ENCODE measurements at regions not wholly inside any gene's neighbourhood (a gene's known extent, or its start where the extent isn't known, plus 50 kb on each side); places are given as distances from the start of the nearest gene placed in this dataset.
"Not testable (repeated sequence)": the region's sequence is repeated elsewhere in the genome, so short reads cannot be mapped to it uniquely, and the experiment has no call there.

- H3K27me3 ChIP-seq (ENCODE audit: control insufficient read depth, insufficient read depth, low read length) = peaks cover 5% of the 10 kb centered on the region
- no peak for DNase-seq (ENCODE audit: low read depth in 2 of 2)
- no peak overlapping the region for H3K27ac ChIP-seq (ENCODE audit: insufficient read depth, low read length)
- H4K20me1 ChIP-seq (ENCODE audit: control insufficient read depth, extremely low read depth, insufficient read depth, low read length) = no peaks in the 10 kb centered on the region
- no peak overlapping the region for H3K4me3 ChIP-seq (replicated peaks in 1 of 4; ENCODE audit: control extremely low read depth in 1 of 4, insufficient read depth in 1 of 4, low read depth in 3 of 4, low read length in 4 of 4)
- no peak overlapping the region for H3K4me2 ChIP-seq (ENCODE audit: extremely low read depth, insufficient read depth, low read length)
- H3K9ac ChIP-seq (ENCODE audit: insufficient read depth, low read length) = no peak overlapping the region
- no peaks in the 10 kb centered on the region for H3K9me3 ChIP-seq (ENCODE audit: control insufficient read depth, insufficient read depth, low read depth, low read length)
- H2AFZ ChIP-seq (ENCODE audit: low read length) = no peak overlapping the region
- H3K4me1 ChIP-seq (ENCODE audit: control insufficient read depth, extremely low read depth, insufficient read depth, low read length) = peaks cover 25% of the 10 kb centered on the region
- no peaks in the 10 kb centered on the region for H3K36me3 ChIP-seq (ENCODE audit: control insufficient read depth, insufficient read depth, low read length)
- no peaks in the 10 kb centered on the region for H3K79me2 ChIP-seq (ENCODE audit: control insufficient read depth, insufficient read depth, low read length)
- TF ChIP-seq CTCF (conservative IDR thresholded peaks at IDR 0.05 in 1 of 2, IDR thresholded peaks at IDR 0.05 in 1 of 2; ENCODE audit: low read depth in 1 of 2, low read length in 2 of 2) (no peak), EZH2 (IDR thresholded peaks at IDR 0.05; ENCODE audit: low read length, missing control alignments) (no peak)
Observed at GRCh38 chr2:120544522-120544921, 191.1 kb upstream of the GLI2 start.

DNA sequence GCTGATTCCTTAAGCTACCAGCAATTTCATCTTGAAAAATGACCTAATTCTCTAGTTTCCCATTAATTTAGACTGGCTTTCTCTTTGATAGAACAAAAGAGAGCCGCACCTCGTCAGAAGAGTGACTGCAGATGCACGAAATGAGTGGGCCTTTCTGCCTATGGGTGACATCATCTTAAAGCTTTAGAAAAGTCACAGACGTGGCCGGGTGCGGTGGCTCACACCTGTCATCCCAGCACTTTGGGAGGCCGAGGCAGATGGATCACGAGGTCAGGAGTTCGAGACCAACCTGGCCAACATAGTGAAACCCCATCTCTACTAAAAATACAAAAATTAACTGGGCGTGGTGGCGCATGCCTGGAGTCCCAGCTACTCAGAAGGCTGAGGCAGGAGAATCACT is 190.7 kb upstream of the GLI2 start:
- not testable (repeated sequence) for H3K4me3 ChIP-seq (replicated peaks in 1 of 4; ENCODE audit: control extremely low read depth in 1 of 4, insufficient read depth in 1 of 4, low read depth in 3 of 4, low read length in 4 of 4); H3K79me2 ChIP-seq (ENCODE audit: control insufficient read depth, insufficient read depth, low read length); H3K36me3 ChIP-seq (ENCODE audit: control insufficient read depth, insufficient read depth, low read length); H3K9me3 ChIP-seq (ENCODE audit: control insufficient read depth, insufficient read depth, low read depth, low read length); H2AFZ ChIP-seq (ENCODE audit: low read length); DNase-seq (ENCODE audit: low read depth in 2 of 2); H4K20me1 ChIP-seq (ENCODE audit: control insufficient read depth, extremely low read depth, insufficient read depth, low read length); H3K27me3 ChIP-seq (ENCODE audit: control insufficient read depth, insufficient read depth, low read length); H3K27ac ChIP-seq (ENCODE audit: insufficient read depth, low read length); H3K4me2 ChIP-seq (ENCODE audit: extremely low read depth, insufficient read depth, low read length); H3K9ac ChIP-seq (ENCODE audit: insufficient read depth, low read length)
- peaks cover 22% of the 10 kb centered on the region for H3K4me1 ChIP-seq (ENCODE audit: control insufficient read depth, extremely low read depth, insufficient read depth, low read length)

DNA sequence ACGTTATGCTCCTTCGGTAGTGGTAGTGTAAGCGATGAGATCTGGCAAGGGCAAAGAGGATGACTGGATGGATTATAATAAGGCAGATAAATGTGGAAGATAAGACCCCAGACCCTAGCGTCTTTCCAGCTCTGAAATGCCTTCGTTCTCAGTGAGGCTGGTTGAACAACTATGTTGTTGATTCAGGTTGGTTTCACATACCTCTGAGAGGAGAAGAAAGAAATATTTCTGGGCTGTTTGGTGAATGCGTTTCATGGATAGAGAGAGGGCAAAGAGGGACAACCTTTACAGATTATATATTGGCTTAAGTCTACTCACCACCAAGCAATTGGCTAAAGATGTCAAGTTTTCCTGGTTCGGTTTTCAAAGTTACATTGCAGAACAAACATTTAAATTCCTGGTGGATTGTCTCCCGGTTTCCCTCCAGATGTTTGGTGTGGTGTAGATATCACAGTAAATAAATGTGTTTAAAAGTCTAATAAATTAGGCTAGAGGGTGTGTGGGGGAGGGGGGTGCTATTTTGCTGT is 190.1 kb upstream of the GLI2 start:
- no peak overlapping the region for H3K27ac ChIP-seq (ENCODE audit: insufficient read depth, low read length)

More for the DNA sequence above, 190.1 kb upstream of the GLI2 start:
- peak overlapping the region in 1 of 4 experiments; percentile 10 for H3K4me3 ChIP-seq (replicated peaks in 1 of 4; ENCODE audit: control extremely low read depth in 1 of 4, insufficient read depth in 1 of 4, low read depth in 3 of 4, low read length in 4 of 4)
- H3K27me3 ChIP-seq (ENCODE audit: control insufficient read depth, insufficient read depth, low read length) = peaks cover 11% of the 10 kb centered on the region
- DNase-seq (ENCODE audit: low read depth in 2 of 2) = peak in 1 of 2 donors; percentile 49
- no peaks in the 10 kb centered on the region for H3K9me3 ChIP-seq (ENCODE audit: control insufficient read depth, insufficient read depth, low read depth, low read length)
- peak overlapping the region; percentile 80 for H3K4me2 ChIP-seq (ENCODE audit: extremely low read depth, insufficient read depth, low read length)
- H4K20me1 ChIP-seq (ENCODE audit: control insufficient read depth, extremely low read depth, insufficient read depth, low read length) = no peaks in the 10 kb centered on the region
- TF ChIP-seq EZH2 (IDR thresholded peaks at IDR 0.05; ENCODE audit: low read length, missing control alignments) (no peak), CTCF (conservative IDR thresholded peaks at IDR 0.05 in 1 of 2, IDR thresholded peaks at IDR 0.05 in 1 of 2; ENCODE audit: low read depth in 1 of 2, low read length in 2 of 2) (no peak)
- H3K36me3 ChIP-seq (ENCODE audit: control insufficient read depth, insufficient read depth, low read length) = no peaks in the 10 kb centered on the region
- H3K79me2 ChIP-seq (ENCODE audit: control insufficient read depth, insufficient read depth, low read length) = no peaks in the 10 kb centered on the region
- H3K4me1 ChIP-seq (ENCODE audit: control insufficient read depth, extremely low read depth, insufficient read depth, low read length) = peaks cover 17% of the 10 kb centered on the region
- H2AFZ ChIP-seq (ENCODE audit: low read length) = no peak overlapping the region
- H3K9ac ChIP-seq (ENCODE audit: insufficient read depth, low read length) = no peak overlapping the region
